ENCODE measurements at regions not wholly inside any gene's neighbourhood (a gene's known extent, or its start where the extent isn't known, plus 50 kb on each side); places are given as distances from the start of the nearest gene placed in this dataset.
"Not testable (repeated sequence)": the region's sequence is repeated elsewhere in the genome, so short reads cannot be mapped to it uniquely, and the experiment has no call there.

GRCh38 chr17:83171661-83172060 lies 92.3 kb downstream of the METRNL start:
- Mint-ChIP-seq H3K27me3 (peaks cover 25% of the 10 kb centered on the region), H3K9me3 (peaks cover 5 to 14% (median 12%) of the 10 kb centered on the region in 3 donors), H3K4me1 (peaks cover 12 to 17% (median 13%) of the 10 kb centered on the region in 3 donors), H3K36me3 (no peaks in the 10 kb centered on the region), H3K4me3 (no peak overlapping the region), H3K27ac (no peak overlapping the region)

GRCh38 chr17:83172099-83172498 lies 92.7 kb downstream of the METRNL start:
- Mint-ChIP-seq H3K9me3 (peaks cover under 1 to 10% (median 8%) of the 10 kb centered on the region in 3 donors), H3K4me1 (peaks cover 12 to 17% (median 13%) of the 10 kb centered on the region in 3 donors), H3K27me3 (peaks cover 22% of the 10 kb centered on the region)
- H3K4me3 Mint-ChIP-seq, H3K36me3 Mint-ChIP-seq, H3K27ac Mint-ChIP-seq: not testable (repeated sequence)

- not testable (repeated sequence) for H3K4me3 Mint-ChIP-seq, H3K9me3 Mint-ChIP-seq, H3K27ac Mint-ChIP-seq, H3K36me3 Mint-ChIP-seq
- H3K27me3 Mint-ChIP-seq = peaks cover 21% of the 10 kb centered on the region
- peaks cover 12 to 17% (median 13%) of the 10 kb centered on the region in 3 donors for H3K4me1 Mint-ChIP-seq
Measured at GRCh38 chr17:83172646-83173045, 93.2 kb downstream of the METRNL start.

GRCh38 chr17:83173180-83173913 lies 93.9 kb downstream of the METRNL start:
- not testable (repeated sequence) for H3K4me3 Mint-ChIP-seq, H3K36me3 Mint-ChIP-seq, H3K27ac Mint-ChIP-seq, H3K9me3 Mint-ChIP-seq
- H3K4me1 Mint-ChIP-seq = peaks cover 12 to 17% (median 13%) of the 10 kb centered on the region in 3 donors
- H3K27me3 Mint-ChIP-seq = peaks cover 21% of the 10 kb centered on the region

- peak overlapping the region in 1 of 4 donors; percentile 70 for H3K4me3 Mint-ChIP-seq
- peaks cover 0 to 8% (median 4%) of the 10 kb centered on the region in 3 donors for H3K9me3 Mint-ChIP-seq
- no peaks in the 10 kb centered on the region for H3K36me3 Mint-ChIP-seq
- H3K4me1 Mint-ChIP-seq = peaks cover 12 to 17% (median 13%) of the 10 kb centered on the region in 3 donors
- H3K27ac Mint-ChIP-seq = no peak overlapping the region
- peaks cover 21% of the 10 kb centered on the region for H3K27me3 Mint-ChIP-seq
Measured at GRCh38 chr17:83173914-83174361, 94.5 kb downstream of the METRNL start.

GRCh38 chr17:83174362-83175118 lies 95.1 kb downstream of the METRNL start:
- H3K27ac Mint-ChIP-seq = no peak overlapping the region

GRCh38 chr17:83175119-83175821 lies 95.9 kb downstream of the METRNL start:
- no peaks in the 10 kb centered on the region for H3K9me3 Mint-ChIP-seq
- H3K4me3 Mint-ChIP-seq = peak overlapping the region in 2 of 4 donors; percentile 86 to 87
- H3K4me1 Mint-ChIP-seq = peaks cover 12 to 17% (median 13%) of the 10 kb centered on the region in 3 donors
- peaks cover 10% of the 10 kb centered on the region for H3K27me3 Mint-ChIP-seq
- no peak overlapping the region for H3K27ac Mint-ChIP-seq
- no peaks in the 10 kb centered on the region for H3K36me3 Mint-ChIP-seq

More at GRCh38 chr17:83174362-83175118, 95.1 kb downstream of the METRNL start:
- Mint-ChIP-seq H3K27me3 (peaks cover 17% of the 10 kb centered on the region), H3K9me3 (peaks cover 0 to 4% (median 0%) of the 10 kb centered on the region in 3 donors), H3K36me3 (no peaks in the 10 kb centered on the region), H3K4me1 (peaks cover 12 to 17% (median 13%) of the 10 kb centered on the region in 3 donors), H3K4me3 (peak overlapping the region in 2 of 4 donors; percentile 86 to 87)

GRCh38 chr17:83175822-83176622 lies 96.6 kb downstream of the METRNL start:
- H3K4me3 Mint-ChIP-seq = no peak overlapping the region
- H3K36me3 Mint-ChIP-seq = no peaks in the 10 kb centered on the region

GRCh38 chr17:83176623-83177583 lies 97.5 kb downstream of the METRNL start:
- Mint-ChIP-seq H3K36me3 (no peaks in the 10 kb centered on the region), H3K27me3 (peaks cover 5% of the 10 kb centered on the region), H3K4me3 (no peak overlapping the region), H3K9me3 (no peaks in the 10 kb centered on the region), H3K4me1 (peaks cover 12 to 17% (median 13%) of the 10 kb centered on the region in 3 donors), H3K27ac (no peak overlapping the region)

More at GRCh38 chr17:83175822-83176622, 96.6 kb downstream of the METRNL start:
- no peak overlapping the region for H3K27ac Mint-ChIP-seq
- H3K27me3 Mint-ChIP-seq = peaks cover 7% of the 10 kb centered on the region
- peaks cover 12 to 17% (median 13%) of the 10 kb centered on the region in 3 donors for H3K4me1 Mint-ChIP-seq
- H3K9me3 Mint-ChIP-seq = no peaks in the 10 kb centered on the region

- no peaks in the 10 kb centered on the region for H3K36me3 Mint-ChIP-seq
- no peak overlapping the region for H3K4me3 Mint-ChIP-seq
- no peak overlapping the region for H3K27ac Mint-ChIP-seq
- peaks cover 13 to 17% (median 13%) of the 10 kb centered on the region in 3 donors for H3K4me1 Mint-ChIP-seq
- no peaks in the 10 kb centered on the region for H3K9me3 Mint-ChIP-seq
- peaks cover 5% of the 10 kb centered on the region for H3K27me3 Mint-ChIP-seq
Measured at GRCh38 chr17:83177611-83178532, 98.5 kb downstream of the METRNL start.

- H3K36me3 Mint-ChIP-seq = no peaks in the 10 kb centered on the region
- peaks cover 13 to 17% (median 13%) of the 10 kb centered on the region in 3 donors for H3K4me1 Mint-ChIP-seq
- H3K27ac Mint-ChIP-seq = no peak overlapping the region
- peaks cover 5% of the 10 kb centered on the region for H3K27me3 Mint-ChIP-seq
- H3K4me3 Mint-ChIP-seq = no peak overlapping the region
- no peaks in the 10 kb centered on the region for H3K9me3 Mint-ChIP-seq
Measured at GRCh38 chr17:83178533-83179304, 99.3 kb downstream of the METRNL start.

GRCh38 chr17:83179374-83179773 lies 100.0 kb downstream of the METRNL start:
- H3K36me3 Mint-ChIP-seq = no peaks in the 10 kb centered on the region
- H3K27me3 Mint-ChIP-seq = peaks cover 5% of the 10 kb centered on the region
- peaks cover 13 to 17% (median 13%) of the 10 kb centered on the region in 3 donors for H3K4me1 Mint-ChIP-seq
- H3K9me3 Mint-ChIP-seq = no peaks in the 10 kb centered on the region
- no peak overlapping the region for H3K4me3 Mint-ChIP-seq
- H3K27ac Mint-ChIP-seq = no peak overlapping the region

Data from IgD-negative memory B cell (primary cell).